ENCODE measurements at regions not wholly inside any gene's neighbourhood (a gene's known extent, or its start where the extent isn't known, plus 50 kb on each side); places are given as distances from the start of the nearest gene placed in this dataset.
A peak's percentile ranks its signal among the peaks of the same experiment; 100 is the strongest.

GRCh38 chr9:131809941-131810344, 70.1 kb upstream of the RAPGEF1 start:
- DNase-seq, result no peak

- DNase-seq, result no peak
These were observed 68.4 kb upstream of the RAPGEF1 start for GRCh38 chr9:131808291-131808690.

GRCh38 chr9:131807144-131807983, 67.5 kb upstream of the RAPGEF1 start:
- no peak for DNase-seq

- DNase-seq, result no peak
These were observed 65.9 kb upstream of the RAPGEF1 start for GRCh38 chr9:131805803-131806202.

- no peak for DNase-seq
These were observed 65.0 kb upstream of the RAPGEF1 start for GRCh38 chr9:131804826-131805225.

- no peak for DNase-seq
These were observed 64.0 kb upstream of the RAPGEF1 start for GRCh38 chr9:131803758-131804411.

- DNase-seq, result no peak
These were observed 61.9 kb upstream of the RAPGEF1 start for GRCh38 chr9:131801810-131802209.

- DNase-seq, result no peak
These were observed 61.0 kb upstream of the RAPGEF1 start for GRCh38 chr9:131800843-131801242.

- no peak for DNase-seq
These were observed 60.5 kb upstream of the RAPGEF1 start for GRCh38 chr9:131800366-131800765.

GRCh38 chr9:131799177-131799823, 59.4 kb upstream of the RAPGEF1 start:
- DNase-seq, result peak in 24 of 56 donors; percentile 0 to 51 (median 8)

GRCh38 chr9:131798246-131798645, 58.4 kb upstream of the RAPGEF1 start:
- DNase-seq, result no peak

GRCh38 chr9:131794393-131794792, 54.5 kb upstream of the RAPGEF1 start:
- no peak for DNase-seq

GRCh38 chr9:131791542-131792254, 51.8 kb upstream of the RAPGEF1 start:
- no peak for DNase-seq
